GM12864 (cell line): ENCODE measurements at regions not wholly inside any gene's neighbourhood (a gene's known extent, or its start where the extent isn't known, plus 50 kb on each side); places are given as distances from the start of the nearest gene placed in this dataset.

Experiments
- DNase-seq: peaks from one replicate; pipeline ENCODE4 v3.0.0-alpha.2; 2011; ENCODE audit warnings: low read depth
- H3K4me3 ChIP-seq: 2 replicates; pipeline ENCODE4 v1.5.1; 2011; ENCODE audit warnings: mild to moderate bottlenecking, low read depth, low read length, control low read depth
- TF ChIP-seq, protein P1 (sequence below): IDR thresholded peaks from 2 replicates; pipeline ENCODE4 v1.5.1; 2011; ENCODE audit warnings: low read depth, mild to moderate bottlenecking, moderate library complexity, low read length, control low read depth, inconsistent platforms; ENCODE audit errors: missing control alignments

DNA sequence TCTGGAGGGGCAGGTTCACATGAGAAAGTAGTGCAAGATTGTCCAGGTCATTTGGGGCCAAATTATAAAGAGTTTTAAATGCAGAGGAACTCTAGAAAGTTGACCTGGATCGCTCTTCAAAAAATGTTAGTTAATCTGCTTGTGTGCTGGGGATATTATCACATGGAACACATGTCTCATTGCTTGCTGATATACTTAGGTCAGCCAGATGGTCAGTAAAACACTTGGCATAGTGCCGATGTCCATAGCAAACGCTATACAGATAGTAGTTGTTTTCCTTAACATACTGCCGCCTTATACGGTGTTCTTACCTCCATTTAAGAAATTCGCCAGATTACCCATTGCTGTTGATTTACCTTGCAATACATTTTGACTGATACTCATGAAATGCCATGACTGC, 103.4 kb upstream of the CWC22 start:
- TF ChIP-seq, protein P1, sequence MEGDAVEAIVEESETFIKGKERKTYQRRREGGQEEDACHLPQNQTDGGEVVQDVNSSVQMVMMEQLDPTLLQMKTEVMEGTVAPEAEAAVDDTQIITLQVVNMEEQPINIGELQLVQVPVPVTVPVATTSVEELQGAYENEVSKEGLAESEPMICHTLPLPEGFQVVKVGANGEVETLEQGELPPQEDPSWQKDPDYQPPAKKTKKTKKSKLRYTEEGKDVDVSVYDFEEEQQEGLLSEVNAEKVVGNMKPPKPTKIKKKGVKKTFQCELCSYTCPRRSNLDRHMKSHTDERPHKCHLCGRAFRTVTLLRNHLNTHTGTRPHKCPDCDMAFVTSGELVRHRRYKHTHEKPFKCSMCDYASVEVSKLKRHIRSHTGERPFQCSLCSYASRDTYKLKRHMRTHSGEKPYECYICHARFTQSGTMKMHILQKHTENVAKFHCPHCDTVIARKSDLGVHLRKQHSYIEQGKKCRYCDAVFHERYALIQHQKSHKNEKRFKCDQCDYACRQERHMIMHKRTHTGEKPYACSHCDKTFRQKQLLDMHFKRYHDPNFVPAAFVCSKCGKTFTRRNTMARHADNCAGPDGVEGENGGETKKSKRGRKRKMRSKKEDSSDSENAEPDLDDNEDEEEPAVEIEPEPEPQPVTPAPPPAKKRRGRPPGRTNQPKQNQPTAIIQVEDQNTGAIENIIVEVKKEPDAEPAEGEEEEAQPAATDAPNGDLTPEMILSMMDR, result no peak
- no peak overlapping the region for H3K4me3 ChIP-seq
- DNase-seq, result no peak

DNA sequence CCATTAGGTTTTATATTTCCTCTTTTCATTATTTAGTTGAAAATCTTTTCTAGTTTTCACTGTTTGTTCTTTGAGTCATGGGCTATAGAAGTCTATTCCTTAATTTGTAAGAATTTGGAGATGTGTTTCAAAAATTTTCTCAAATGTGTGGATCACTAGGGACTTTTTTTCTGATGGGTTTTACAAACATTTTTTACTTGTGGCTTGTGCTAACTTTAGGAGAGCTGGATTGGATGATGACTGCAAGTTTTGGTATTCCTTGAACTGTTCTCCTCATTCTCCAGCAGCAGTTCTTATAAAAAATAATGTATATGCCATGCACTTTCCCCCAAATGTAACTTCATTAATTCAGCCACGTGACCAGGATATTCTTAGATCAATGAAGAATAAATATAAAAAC, 94.7 kb upstream of the CWC22 start:
- TF ChIP-seq, protein P1, result no peak
- DNase-seq, result no peak
- no peak overlapping the region for H3K4me3 ChIP-seq

DNA sequence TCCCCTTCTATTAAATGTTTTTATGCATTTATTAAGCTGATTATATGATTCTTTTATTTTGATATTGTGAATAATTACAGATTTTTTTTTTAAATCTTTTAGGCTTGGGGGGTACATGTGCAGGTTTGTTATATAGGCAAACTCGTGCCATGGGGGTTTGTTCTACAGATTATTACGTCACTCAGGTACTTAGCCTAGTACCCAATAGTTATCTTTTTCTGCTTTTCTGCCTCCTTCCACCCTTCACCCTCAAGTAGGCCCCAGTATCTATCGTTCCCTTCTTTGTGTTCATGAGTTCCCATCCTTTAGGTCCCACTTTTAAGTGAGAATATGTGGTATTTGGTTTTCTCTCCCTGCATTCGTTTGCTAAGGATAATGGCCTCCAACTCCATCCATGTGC, 92.2 kb upstream of the CWC22 start:
- TF ChIP-seq, protein P1, result no peak
- H3K4me3 ChIP-seq, result no peak overlapping the region
- DNase-seq, result no peak

DNA sequence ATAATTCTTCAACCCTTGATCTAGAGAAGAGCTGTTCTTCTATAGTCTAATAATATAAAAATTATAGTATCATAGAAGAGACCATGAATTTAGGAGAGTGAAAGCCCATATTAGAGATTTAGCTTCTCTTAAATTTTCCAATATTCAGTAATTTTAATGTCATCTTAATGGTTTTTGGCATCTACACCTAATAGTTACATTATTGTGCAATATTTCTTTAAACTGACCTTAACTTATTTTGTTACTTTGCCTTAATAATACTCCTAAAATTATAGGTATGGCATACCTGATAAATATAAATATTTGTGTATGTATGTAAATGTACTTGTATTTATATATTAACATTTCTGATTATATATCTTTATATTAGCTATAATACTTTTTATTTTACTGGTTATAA, 78.0 kb upstream of the CWC22 start:
- DNase-seq, result no peak
- no peak overlapping the region for H3K4me3 ChIP-seq
- TF ChIP-seq, protein P1, result no peak

DNA sequence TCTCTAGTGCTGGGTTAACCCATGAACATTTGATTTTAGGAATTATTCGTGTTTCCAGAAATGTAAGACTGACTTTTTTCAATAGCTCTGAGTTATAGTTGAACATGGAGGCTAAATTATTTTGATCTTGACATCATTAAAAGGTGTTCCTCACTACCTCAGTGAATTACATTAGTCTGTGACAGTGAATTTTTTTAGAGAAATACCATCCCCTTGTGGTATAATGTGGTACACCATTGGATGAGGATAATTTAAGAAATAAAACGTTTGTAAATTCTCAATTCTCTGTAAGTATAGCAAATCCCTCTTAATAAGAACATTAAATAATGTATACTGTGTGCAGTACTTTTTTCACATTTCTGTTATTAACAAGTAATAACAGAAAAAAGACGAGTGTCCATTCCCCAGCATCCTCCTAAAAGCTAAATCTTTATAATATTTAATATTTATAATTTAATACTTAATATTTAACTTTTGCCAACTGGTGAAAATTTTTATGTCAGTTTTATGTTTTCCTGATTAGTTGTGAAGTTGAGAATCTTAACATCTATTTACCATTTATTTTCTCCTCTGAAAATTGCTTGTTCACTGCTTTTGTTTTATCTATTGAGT, 70.3 kb upstream of the CWC22 start:
- no peak overlapping the region for H3K4me3 ChIP-seq
- TF ChIP-seq, protein P1, result peak; percentile 44
- DNase-seq, result no peak

DNA sequence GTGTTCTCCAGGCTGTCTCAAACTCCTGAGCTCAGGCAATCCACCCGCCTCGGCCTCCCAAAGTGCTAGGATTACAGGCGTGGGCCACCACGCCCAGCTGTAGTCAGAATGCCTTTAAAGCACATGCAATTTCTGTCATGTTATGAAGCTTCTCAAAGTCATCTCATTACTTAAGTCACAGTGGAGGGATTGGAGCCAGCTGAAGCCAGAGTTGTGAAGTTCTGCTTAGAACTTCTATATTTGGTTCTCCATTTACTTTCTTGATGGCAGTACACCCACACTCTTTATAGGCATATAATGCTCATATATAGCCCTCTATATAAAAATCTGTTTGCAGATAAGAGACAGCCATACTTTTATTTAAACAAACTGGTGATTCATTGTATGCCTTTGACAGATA, 68.8 kb upstream of the CWC22 start:
- TF ChIP-seq, protein P1, result no peak
- no peak for DNase-seq
- no peak overlapping the region for H3K4me3 ChIP-seq

DNA sequence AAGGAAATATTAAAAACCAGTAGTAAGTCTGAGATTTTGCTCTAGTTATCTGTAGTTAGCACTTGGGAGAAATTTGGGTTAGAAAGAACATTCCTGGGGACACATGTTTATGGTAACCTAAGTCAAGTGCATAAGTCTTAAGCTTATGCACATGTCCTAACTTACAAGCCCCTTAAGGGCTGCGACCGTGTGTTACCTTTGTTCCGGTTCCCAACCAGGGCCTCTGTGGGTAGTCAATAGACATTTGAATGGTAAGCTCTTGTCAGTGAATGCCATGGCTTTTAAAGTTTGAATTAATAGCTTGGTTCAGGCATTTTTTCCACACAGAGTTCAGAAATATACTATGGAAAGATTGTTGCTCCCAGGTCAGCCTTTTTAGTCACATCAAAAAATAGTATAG, 64.7 kb upstream of the CWC22 start:
- TF ChIP-seq, protein P1, result no peak
- no peak overlapping the region for H3K4me3 ChIP-seq
- DNase-seq, result no peak
